Inflammatory macrophage treated with lipopolysaccharide for 1 hour (primary cell): ENCODE measurements at regions not wholly inside any gene's neighbourhood (a gene's known extent, or its start where the extent isn't known, plus 50 kb on each side); places are given as distances from the start of the nearest gene placed in this dataset.

ENCODE experiments used
- DNase-seq, 2 donors: peaks; one replicate each; pipeline ENCODE4 v3.0.0-alpha.2; 2020 to 2022

DNA sequence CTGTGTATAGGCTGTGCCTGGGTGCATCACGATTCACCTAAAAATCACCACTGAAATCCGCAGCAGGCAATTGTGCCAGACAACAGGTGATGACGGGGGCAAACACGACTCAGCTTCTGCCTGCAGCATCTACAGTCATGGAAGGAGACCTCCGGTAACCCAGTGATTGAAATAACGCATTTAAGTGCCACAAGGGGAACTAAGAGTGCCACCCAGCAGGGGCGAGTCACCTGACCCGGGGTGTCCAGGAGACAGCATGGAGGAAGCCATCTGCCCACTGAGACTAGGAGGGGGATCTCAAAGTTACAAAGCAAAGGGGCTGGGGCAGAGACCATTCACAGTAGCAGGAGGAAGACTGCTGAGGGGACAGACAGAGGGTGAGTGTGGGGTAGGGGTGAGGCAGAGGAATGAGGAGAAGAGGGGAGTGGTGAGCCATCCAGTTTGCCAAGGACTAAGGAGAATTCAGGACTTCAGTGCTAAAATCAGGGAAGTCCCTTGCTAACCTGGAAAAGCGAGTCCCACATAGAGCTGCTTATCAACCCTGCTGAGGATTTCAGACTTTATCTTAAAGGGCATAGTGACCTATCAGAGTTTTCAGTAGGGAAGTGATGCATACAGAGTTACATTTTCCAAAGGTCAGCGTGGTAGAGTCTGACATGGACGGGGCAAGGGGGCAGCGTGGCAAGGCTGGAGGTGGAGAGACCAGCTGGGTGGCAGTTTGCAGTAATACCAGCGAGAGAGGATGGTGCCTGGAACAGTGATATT, 256.7 kb upstream of the HES1 start:
- peak in 1 of 2 donors; percentile 19 for DNase-seq

GRCh38 chr3:193879864-193880242, 256.1 kb upstream of the HES1 start:
- no peak for DNase-seq

DNA sequence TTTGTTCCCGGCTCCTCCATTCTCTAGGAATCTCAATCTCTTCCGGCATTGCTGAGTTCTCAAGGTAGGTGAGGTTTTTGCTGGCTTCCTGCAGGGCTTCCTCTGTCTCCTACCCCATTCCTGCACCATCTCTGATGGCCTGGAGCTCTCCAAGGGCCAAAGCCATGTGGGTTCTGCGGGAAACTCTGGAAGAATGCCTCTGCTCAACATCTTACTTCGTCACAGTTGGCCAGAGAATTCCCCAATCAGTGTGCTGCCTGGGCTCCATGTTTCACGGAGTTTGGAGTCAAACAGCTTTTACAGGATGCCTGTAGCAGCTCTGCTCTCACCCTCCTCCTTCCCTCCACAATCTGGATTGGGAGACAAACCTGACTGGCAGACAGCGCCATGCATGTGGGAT, 253.9 kb upstream of the HES1 start:
- DNase-seq = no peak

GRCh38 chr3:193883551-193883950, 252.4 kb upstream of the HES1 start:
- DNase-seq = no peak

GRCh38 chr3:193884027-193884426, 251.9 kb upstream of the HES1 start:
- DNase-seq = no peak

DNA sequence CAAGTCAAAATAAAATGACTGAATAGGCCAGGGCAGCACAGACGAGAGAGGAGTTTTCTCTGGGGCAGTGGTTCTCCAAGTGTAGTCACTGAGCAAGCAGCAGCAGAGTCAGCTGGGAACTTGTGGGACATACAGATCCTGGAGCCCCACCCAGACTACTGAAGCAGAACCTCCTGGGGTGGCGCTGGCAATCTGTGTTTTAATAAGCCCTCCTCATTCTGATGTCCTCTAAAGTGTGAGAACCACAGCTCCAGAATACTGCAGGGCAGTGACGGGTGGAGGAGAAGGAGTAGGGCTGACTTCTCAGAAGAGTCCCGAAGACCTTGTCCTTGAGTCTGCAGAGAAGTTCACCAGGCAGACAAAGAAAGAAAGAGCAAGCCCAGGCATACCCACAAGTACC, 251.3 kb upstream of the HES1 start:
- DNase-seq = no peak

DNA sequence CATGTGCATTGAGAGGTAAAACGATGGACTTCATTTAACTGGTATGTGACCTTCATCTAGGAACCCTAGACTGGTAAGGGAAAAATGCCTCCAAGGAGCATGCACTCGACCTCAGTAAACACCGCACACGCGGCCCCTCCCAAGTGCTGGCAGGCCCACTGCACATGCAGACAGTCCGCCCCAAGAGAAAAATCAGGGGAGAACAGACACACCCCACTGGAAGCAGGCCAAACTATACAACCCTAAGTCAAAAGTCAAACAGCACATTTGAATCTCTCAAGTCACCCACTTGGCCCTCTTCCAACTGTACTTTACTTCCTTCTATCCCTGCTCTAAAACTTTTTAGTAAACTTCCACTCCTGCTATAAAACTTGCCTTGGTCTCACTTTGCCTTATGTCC, 250.1 kb upstream of the HES1 start:
- peak in 1 of 2 donors; percentile 34 for DNase-seq

DNA sequence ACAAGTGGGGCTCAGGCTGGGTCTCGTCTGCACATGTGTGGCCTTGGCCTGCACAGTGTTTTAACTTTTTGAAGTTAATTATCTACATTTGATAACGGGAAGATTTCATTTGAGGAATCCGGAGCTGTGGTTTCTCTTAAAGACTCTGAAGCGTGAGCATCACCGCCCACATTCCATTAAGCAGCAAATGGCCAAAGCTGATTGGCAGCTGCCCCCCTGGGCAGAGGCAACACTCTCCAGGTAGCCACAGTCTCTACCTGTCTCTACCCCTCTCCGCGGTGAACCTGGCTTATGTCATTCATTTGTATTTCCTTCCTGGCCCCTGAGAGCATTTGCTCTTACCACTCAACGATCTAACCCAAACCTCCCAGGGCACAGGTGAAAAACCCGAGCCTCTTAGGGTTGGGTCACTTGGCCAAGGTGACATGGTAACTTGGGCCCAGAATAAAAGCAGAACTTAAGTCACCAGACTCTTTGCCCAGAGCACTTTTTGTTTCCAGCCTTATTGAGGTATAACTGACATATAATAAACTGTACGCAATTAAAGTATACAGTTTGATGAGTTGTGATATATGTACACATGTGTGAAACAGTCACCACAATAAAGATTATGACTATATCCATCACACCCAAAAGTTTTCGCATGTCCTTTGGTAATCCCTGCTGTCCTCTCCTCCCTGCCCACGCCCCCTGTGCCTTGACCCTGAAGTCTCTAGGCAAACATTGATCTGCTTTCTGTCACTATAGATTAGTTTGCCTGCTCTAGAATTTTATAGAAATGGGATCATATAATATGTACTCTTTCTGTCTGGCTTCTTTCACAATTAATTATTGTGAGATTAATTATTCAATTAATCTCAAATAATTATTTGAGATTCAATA, 245.7 kb upstream of the HES1 start:
- no peak for DNase-seq

- peak in 1 of 2 donors; percentile 23 for DNase-seq
Observed at GRCh38 chr3:193894121-193894863, 241.7 kb upstream of the HES1 start.

DNA sequence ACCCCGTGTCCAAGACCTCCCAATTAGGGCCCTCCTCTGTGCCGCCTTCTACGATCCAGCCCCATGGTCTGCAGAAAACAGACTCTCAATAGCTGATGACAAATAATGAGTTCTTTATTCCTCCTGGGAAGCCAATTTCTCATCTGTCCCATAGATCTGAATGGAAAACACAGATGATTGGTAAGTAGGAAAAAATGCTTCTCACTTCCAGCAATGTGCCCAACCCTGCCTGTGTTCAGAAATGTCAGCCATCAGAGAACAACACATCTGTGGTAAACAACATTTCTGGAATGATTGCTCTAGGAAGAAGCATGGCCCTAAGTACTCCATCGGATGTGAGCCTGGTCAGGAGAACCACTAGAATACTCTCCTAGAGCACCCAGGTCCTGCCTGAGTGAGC, 240.5 kb upstream of the HES1 start:
- DNase-seq = no peak

DNA sequence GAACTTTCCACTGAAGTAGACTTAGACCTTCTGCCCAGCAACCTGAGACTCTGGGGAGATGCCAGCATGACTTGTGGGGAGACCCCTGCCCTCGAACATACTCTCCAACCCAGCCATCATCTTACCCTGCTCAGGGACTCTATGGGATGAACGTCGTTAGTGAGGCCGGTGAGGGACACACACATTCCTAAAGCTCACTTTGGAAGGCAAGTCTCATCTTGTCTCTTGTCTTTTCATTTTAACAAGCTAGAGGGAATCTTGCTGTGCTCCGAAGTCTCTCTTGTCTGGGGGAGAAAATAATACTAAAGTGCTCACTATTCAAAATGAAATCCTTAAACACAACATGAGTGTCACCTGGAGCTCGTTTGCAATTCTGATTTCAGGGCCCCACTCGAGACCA, 239.5 kb upstream of the HES1 start:
- no peak for DNase-seq

- DNase-seq = no peak
Observed at GRCh38 chr3:193897288-193897687, 238.7 kb upstream of the HES1 start.

DNA sequence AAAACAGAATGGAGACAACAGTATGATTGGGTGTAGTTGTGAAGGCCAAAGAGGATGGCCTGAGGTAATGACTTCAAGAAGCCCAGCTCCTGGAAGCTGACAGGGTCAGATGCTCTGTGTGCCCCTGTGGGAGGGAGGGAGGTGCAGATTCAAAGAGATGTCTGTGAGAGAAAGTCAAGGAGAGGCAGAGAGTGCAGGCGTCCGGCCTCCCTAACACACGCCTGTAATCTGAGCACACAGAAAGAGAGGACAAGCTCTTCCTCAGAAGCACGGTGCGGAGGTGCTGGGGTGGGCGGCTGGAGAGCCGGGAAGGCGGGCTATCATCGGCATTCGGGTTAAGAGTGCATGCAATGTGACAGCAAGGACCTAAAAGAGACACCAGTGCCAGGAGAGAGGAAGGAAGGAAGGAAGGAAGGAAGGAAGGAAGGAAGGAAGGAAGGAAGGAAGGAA, 238.2 kb upstream of the HES1 start:
- DNase-seq = no peak

DNA sequence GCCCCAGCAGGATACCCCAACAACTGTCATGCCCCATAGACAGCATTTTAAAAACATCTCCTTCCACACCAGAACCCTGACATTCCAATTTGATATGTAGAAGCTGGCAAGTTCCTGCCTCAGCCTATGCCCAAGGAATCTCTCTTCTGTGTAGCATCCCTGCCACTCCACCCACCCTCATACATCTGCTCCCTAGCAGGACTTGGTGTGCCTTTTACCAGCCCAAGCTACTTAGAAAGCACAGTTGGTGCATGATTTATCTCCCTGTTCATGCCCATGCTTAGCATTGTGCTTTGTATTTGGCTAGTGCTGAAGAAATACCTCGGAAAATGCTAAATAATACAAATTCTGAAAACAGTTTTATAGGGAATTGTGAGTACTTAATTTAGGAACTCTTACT, 236.9 kb upstream of the HES1 start:
- DNase-seq = no peak

DNA sequence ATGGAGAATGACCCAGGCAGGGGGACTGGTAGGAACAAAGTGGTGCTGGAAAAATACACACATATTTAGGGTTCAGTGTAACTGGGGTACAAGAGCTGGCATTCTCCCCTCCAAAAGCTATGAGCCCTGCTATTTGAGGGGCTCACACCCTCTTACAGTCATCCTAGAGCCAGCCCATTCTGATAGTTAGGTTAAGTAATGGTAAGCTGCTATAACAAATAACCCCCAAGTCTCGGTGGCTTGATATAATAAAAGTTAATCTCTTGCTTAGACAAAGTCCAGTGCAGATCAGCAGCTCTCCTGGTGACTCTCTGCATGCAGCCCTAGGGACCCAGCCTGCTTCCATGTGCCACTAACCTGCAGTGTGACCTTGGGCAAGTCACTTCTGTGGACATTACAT, 234.9 kb upstream of the HES1 start:
- no peak for DNase-seq

- no peak for DNase-seq
Observed at GRCh38 chr3:193902607-193903511, 233.1 kb upstream of the HES1 start.

GRCh38 chr3:193903512-193903817, 232.5 kb upstream of the HES1 start:
- DNase-seq = no peak

DNA sequence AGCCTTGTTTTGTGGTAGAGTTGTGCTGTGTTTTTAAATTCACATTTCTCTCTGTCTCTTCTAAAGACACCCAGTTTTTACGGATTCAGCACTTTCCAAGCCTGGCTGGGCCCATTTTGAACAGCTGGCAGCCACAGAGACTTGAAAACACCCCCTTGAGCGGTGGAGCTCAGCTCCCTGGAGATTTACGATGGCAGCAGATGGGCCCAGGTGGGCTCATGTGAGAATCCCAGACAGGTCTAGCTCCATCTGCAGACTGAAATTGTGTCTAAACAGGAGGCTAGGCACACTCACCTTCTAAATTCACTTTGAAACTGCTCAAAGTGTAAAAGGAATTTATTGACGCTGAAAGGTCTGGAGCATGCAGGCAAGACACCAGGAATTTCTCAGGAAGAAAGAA, 232.0 kb upstream of the HES1 start:
- no peak for DNase-seq

- no peak for DNase-seq
Observed at GRCh38 chr3:193905541-193906396, 230.2 kb upstream of the HES1 start.

- no peak for DNase-seq
Observed at GRCh38 chr3:193906849-193907410, 229.0 kb upstream of the HES1 start.

DNA sequence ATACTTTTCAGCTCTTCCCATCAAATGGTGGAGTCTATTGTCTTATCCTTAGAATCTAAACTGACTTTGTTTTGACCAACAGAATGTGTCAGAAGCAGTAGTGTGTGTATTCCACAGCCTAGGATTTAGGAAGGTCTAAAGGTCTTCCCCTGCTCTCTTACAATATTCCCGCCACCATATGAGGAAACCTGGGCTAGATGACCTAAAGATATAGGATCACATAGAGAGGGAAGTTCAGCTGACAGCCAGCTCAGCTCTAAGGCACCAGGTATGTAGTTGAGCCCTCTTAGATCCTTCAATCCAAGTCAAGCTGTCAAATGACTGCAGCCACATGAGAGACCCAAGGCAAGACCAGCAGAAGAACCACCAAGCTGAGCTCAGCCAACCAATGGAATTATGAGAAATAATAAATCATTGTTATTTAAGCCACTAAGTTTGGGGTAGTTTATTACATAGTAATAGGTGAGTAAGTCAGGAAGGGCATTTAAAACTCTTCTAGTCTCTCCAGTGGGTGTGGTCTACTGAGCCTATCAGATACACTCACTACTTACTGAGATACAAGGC, 227.7 kb upstream of the HES1 start:
- no peak for DNase-seq
